Peyer's patch (tissue), 4 donors: ENCODE measurements at regions not wholly inside any gene's neighbourhood (a gene's known extent, or its start where the extent isn't known, plus 50 kb on each side); places are given as distances from the start of the nearest gene placed in this dataset.

Experiments
- CTCF ChIP-seq, 6 experiments: fragments of 450-650 bp in 4 of 6; fragments of 200-600 bp in 2 of 6; sonication (generic) in 1 of 6; IDR thresholded peaks; one replicate each; pipeline ENCODE4 v1.5.1; 2017 to 2019; ENCODE audit warnings: antibody characterized with exemption in 6 of 6, mild to moderate bottlenecking in 3 of 6, moderate library complexity in 1 of 6
- POLR2A ChIP-seq, 2 donors: fragments of 450-650 bp; IDR thresholded peaks; one replicate each; pipeline ENCODE4 v1.5.1; 2017; ENCODE audit warnings: antibody characterized with exemption in 2 of 2, mild to moderate bottlenecking in 2 of 2, moderate library complexity in 2 of 2

- TF ChIP-seq CTCF (IDR thresholded peaks at IDR 0.05) = peak; percentile 29 to 69 (median 65)
- no peak for TF ChIP-seq POLR2A (IDR thresholded peaks at IDR 0.05)
These were observed 144.4 kb upstream of the ZNF644 start for GRCh38 chr1:91166106-91166712.
